H9 (cell line): ENCODE measurements at regions not wholly inside any gene's neighbourhood (a gene's known extent, or its start where the extent isn't known, plus 50 kb on each side); places are given as distances from the start of the nearest gene placed in this dataset.

Experiments used
- DNase-seq: peaks from one replicate; pipeline ENCODE4 v3.0.0-alpha.2; 2017
- H2AFZ ChIP-seq: one replicate; pipeline ENCODE4 v1.6.1; 2013; ENCODE audit warnings: mild to moderate bottlenecking, low read length, control low read depth, moderate library complexity
- H2AK5ac ChIP-seq: 2 replicates; pipeline ENCODE4 v1.6.1; 2013; ENCODE audit warnings: low read length, control low read depth, mixed read lengths; ENCODE audit not compliant: insufficient read length
- H2BK120ac ChIP-seq: one replicate; pipeline ENCODE4 v1.6.1; 2013; ENCODE audit warnings: low read depth, mild to moderate bottlenecking, low read length, control low read depth, inconsistent platforms; ENCODE audit not compliant: poor library complexity, severe bottlenecking
- H2BK12ac ChIP-seq: 2 replicates; pipeline ENCODE4 v1.6.1; 2013; ENCODE audit warnings: low read length, control low read depth, mixed read lengths, low read depth; ENCODE audit not compliant: insufficient read length
- H2BK15ac ChIP-seq: 2 replicates; pipeline ENCODE4 v1.6.1; 2013; ENCODE audit warnings: low read depth, low read length, control low read depth
- H2BK20ac ChIP-seq: one replicate; pipeline ENCODE4 v1.6.1; 2013; ENCODE audit warnings: low read depth, mild to moderate bottlenecking, low read length, control low read depth, inconsistent platforms; ENCODE audit not compliant: poor library complexity, severe bottlenecking
- H2BK5ac ChIP-seq: 2 replicates; pipeline ENCODE4 v1.6.1; 2013; ENCODE audit warnings: low read length, control low read depth, mixed read lengths; ENCODE audit not compliant: insufficient read length
- H3K14ac ChIP-seq: 2 replicates; pipeline ENCODE4 v1.6.1; 2013; ENCODE audit warnings: low read length, control low read depth; ENCODE audit not compliant: insufficient read depth
- H3K18ac ChIP-seq: 2 replicates; pipeline ENCODE4 v1.6.1; 2013; ENCODE audit warnings: low read depth, mild to moderate bottlenecking, mixed read lengths, low read length, control low read depth; ENCODE audit not compliant: insufficient read length
- H3K23ac ChIP-seq: 2 replicates; pipeline ENCODE4 v1.6.1; 2013; ENCODE audit warnings: low read length, control low read depth, mixed read lengths, low read depth; ENCODE audit not compliant: insufficient read length
- H3K23me2 ChIP-seq: 2 replicates; pipeline ENCODE4 v1.6.1; 2013; ENCODE audit warnings: low read depth, mild to moderate bottlenecking, mixed read lengths, low read length, control low read depth; ENCODE audit not compliant: insufficient read length, poor library complexity, severe bottlenecking
- H3K27ac ChIP-seq: 2 replicates; pipeline ENCODE4 v1.5.1; 2013; ENCODE audit warnings: low read length, control low read depth, mixed read lengths, low read depth; ENCODE audit not compliant: insufficient read length
- H3K27me3 ChIP-seq: 2 replicates; pipeline ENCODE4 v1.6.1; 2013; ENCODE audit warnings: low read length, control low read depth, inconsistent platforms; ENCODE audit not compliant: insufficient read depth
- H3K4ac ChIP-seq: 2 replicates; pipeline ENCODE4 v1.6.1; 2013; ENCODE audit warnings: low read depth, mild to moderate bottlenecking, control low read depth, inconsistent platforms, low read length, moderate library complexity
- H3K4me1 ChIP-seq: 2 replicates; pipeline ENCODE4 v1.6.1; 2013; ENCODE audit warnings: low read length, control low read depth, inconsistent platforms; ENCODE audit not compliant: insufficient read depth
- H3K4me2 ChIP-seq: 2 replicates; pipeline ENCODE4 v1.6.1; 2013; ENCODE audit warnings: low read length, control low read depth, mixed read lengths; ENCODE audit not compliant: insufficient read length, insufficient read depth
- H3K56ac ChIP-seq: 2 replicates; pipeline ENCODE4 v1.6.1; 2013; ENCODE audit warnings: low read depth, mild to moderate bottlenecking, mixed read lengths, low read length, control low read depth; ENCODE audit not compliant: insufficient read length
- H3K79me1 ChIP-seq: 2 replicates; pipeline ENCODE4 v1.6.1; 2013; ENCODE audit warnings: low read depth, mild to moderate bottlenecking, moderate library complexity, low read length, control low read depth, inconsistent platforms; ENCODE audit not compliant: insufficient read depth, poor library complexity, severe bottlenecking
- H3K79me2 ChIP-seq: 2 replicates; pipeline ENCODE4 v1.6.1; 2013; ENCODE audit warnings: low read length, control low read depth, inconsistent platforms; ENCODE audit not compliant: insufficient read depth
- H3K9ac ChIP-seq: 2 replicates; pipeline ENCODE4 v1.6.1; 2013; ENCODE audit warnings: low read length, control low read depth, mixed read lengths; ENCODE audit not compliant: insufficient read length; ENCODE audit errors: extremely low read depth
- H3K9me3 ChIP-seq: one replicate; pipeline ENCODE4 v1.6.1; 2013; ENCODE audit warnings: low read depth, low read length, inconsistent platforms; ENCODE audit not compliant: control insufficient read depth
- H3T11ph ChIP-seq: one replicate; pipeline ENCODE4 v1.6.1; 2013; ENCODE audit warnings: mild to moderate bottlenecking, low read length, control low read depth, inconsistent platforms
- H4K20me1 ChIP-seq: one replicate; pipeline ENCODE4 v1.6.1; 2013; ENCODE audit not compliant: control insufficient read depth, insufficient read length, insufficient read depth
- H4K5ac ChIP-seq: 2 replicates; pipeline ENCODE4 v1.6.1; 2013; ENCODE audit warnings: low read depth, mild to moderate bottlenecking, mixed read lengths, low read length, control low read depth; ENCODE audit not compliant: insufficient read length
- H4K8ac ChIP-seq: replicated peaks from 2 replicates; pipeline ENCODE4 v1.6.1; 2013; ENCODE audit warnings: low read length, control low read depth, mixed read lengths, low read depth; ENCODE audit not compliant: insufficient read length
- H4K91ac ChIP-seq: 2 replicates; pipeline ENCODE4 v1.6.1; 2013; ENCODE audit warnings: low read depth, mild to moderate bottlenecking, moderate library complexity, mixed read lengths, low read length, control low read depth; ENCODE audit not compliant: insufficient read length
- H3K27ac Mint-ChIP-seq, 3 experiments: 2 replicates in 2 of 3; 3 replicates in 1 of 3; pipeline ENCODE4 v1.8.0; 2020 to 2021; ENCODE audit warnings: mixed read lengths in 3 of 3, mild to moderate bottlenecking in 1 of 3, moderate library complexity in 1 of 3
- H3K27me3 Mint-ChIP-seq: 2 replicates; pipeline ENCODE4 v1.8.0; 2021; ENCODE audit warnings: low read depth, mild to moderate bottlenecking, moderate library complexity, mixed read lengths
- H3K36me3 Mint-ChIP-seq, 3 experiments: 2 replicates in 2 of 3; 3 replicates in 1 of 3; pipeline ENCODE4 v1.8.0; 2020 to 2021; ENCODE audit warnings: low read depth in 3 of 3, mixed read lengths in 3 of 3; ENCODE audit not compliant: insufficient read depth in 1 of 3
- H3K4me1 Mint-ChIP-seq, 2 experiments: 2 replicates each; pipeline ENCODE4 v1.8.0; 2020; ENCODE audit warnings: mixed read lengths in 2 of 2
- H3K4me3 Mint-ChIP-seq, 2 experiments: 2 replicates in 1 of 2; 3 replicates in 1 of 2; pipeline ENCODE4 v1.8.0; 2020 to 2021; ENCODE audit warnings: mild to moderate bottlenecking in 2 of 2, mixed read lengths in 2 of 2, moderate library complexity in 1 of 2
- H3K9me3 Mint-ChIP-seq, 2 experiments: 2 replicates in 1 of 2; 3 replicates in 1 of 2; pipeline ENCODE4 v1.8.0; 2020; ENCODE audit warnings: mild to moderate bottlenecking in 2 of 2, mixed read lengths in 2 of 2, moderate library complexity in 1 of 2
- WGBS: extraction: QIAGEN DNeasy Blood & Tissue Kit; methylation state at CpG from one replicate; pipeline ENCODE4 v1.1.7; 2013; ENCODE audit warnings: missing lambda C conversion rate, low lambda C conversion rate, mixed read lengths; ENCODE audit not compliant: insufficient read length; ENCODE audit errors: extremely low coverage; 5-methylcytosine and 5-hydroxymethylcytosine counted together
- TF ChIP-seq, protein P1 (sequence below): fragments of 200-600 bp; sonication (generic); conservative IDR thresholded peaks from 3 replicates; pipeline ENCODE4 v1.8.0; 2021; ENCODE audit warnings: antibody characterized with exemption, mild to moderate bottlenecking

DNA sequence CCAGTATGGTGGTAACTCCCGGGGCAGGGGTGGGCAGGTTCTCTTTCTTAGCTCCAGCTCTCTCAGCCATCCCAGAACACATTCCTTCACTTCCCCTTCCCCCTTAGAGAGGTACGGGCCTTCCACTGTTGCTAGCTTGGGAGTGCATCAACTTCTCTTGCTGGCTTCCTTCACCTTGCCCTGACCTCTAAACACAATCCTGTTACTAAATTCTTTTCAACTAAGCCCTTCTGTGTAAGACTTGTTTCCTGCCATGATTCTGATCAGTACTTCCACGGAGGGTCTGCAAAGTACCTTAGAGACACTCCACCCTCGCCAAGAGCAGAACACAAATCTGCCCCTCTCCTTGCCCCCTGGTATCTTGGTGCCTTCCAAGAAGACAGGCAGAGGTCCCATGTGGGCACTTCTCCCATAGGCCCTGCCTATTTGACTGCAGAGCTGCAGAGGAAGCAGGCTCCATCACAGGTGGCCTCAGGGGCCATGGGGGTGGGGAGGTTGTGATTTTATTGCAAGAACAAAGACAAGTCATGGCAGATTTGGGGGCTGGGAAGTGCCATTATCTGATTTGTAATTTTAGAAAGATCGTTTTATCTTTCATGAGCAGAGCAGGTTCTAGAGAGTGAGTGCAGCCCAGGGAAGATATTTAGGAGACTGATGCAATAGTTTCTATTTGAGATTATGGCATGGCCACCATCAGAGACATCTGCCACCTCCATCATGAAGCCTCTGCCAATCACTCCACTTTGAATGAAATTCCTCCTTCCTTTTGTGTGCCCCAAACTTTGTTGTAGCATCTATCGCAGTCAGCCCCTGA, 182.5 kb upstream of the JUN start:
- Mint-ChIP-seq H3K36me3 (no peaks in the 10 kb centered on the region), H3K9me3 (peaks cover 2% of the 10 kb centered on the region in 2 experiments; a peak in 2 of 5 replicates), H3K4me3 (no peak overlapping the region), H3K27me3 (no peaks in the 10 kb centered on the region), H3K4me1 (0 out of 4 replicates have a peak, but pooled peaks cover 0 to 3% of the 10 kb centered on the region in 2 experiments), H3K27ac (peak overlapping the region in 1 of 3 experiments; percentile 68; a peak in 3 of 7 replicates)
- Histone ChIP-seq H4K91ac (no peak overlapping the region), H2BK5ac (no peak overlapping the region), H3K4me1 (no peaks in the 10 kb centered on the region), H3K27me3 (no peaks in the 10 kb centered on the region), H3K9me3 (no peaks in the 10 kb centered on the region), H3K4me2 (no peak overlapping the region), H3K9ac (no peak overlapping the region), H4K8ac (no peak overlapping the region), H2AFZ (no peak overlapping the region), H2AK5ac (no peak overlapping the region), H3K23me2 (no peaks in the 10 kb centered on the region), H3K79me1 (no peaks in the 10 kb centered on the region), H3K14ac (no peak overlapping the region), H3T11ph (no peak overlapping the region), H3K27ac (no peak overlapping the region), H3K79me2 (no peaks in the 10 kb centered on the region), H2BK12ac (no peak overlapping the region), H4K20me1 (no peaks in the 10 kb centered on the region), H4K5ac (no peak overlapping the region), H3K56ac (no peak overlapping the region), H2BK15ac (no peak overlapping the region), H3K18ac (no peak overlapping the region), H2BK120ac (no peak overlapping the region), H3K23ac (no peak overlapping the region), H3K4ac (no peak overlapping the region), H2BK20ac (no peak overlapping the region)
- TF ChIP-seq, protein P1, sequence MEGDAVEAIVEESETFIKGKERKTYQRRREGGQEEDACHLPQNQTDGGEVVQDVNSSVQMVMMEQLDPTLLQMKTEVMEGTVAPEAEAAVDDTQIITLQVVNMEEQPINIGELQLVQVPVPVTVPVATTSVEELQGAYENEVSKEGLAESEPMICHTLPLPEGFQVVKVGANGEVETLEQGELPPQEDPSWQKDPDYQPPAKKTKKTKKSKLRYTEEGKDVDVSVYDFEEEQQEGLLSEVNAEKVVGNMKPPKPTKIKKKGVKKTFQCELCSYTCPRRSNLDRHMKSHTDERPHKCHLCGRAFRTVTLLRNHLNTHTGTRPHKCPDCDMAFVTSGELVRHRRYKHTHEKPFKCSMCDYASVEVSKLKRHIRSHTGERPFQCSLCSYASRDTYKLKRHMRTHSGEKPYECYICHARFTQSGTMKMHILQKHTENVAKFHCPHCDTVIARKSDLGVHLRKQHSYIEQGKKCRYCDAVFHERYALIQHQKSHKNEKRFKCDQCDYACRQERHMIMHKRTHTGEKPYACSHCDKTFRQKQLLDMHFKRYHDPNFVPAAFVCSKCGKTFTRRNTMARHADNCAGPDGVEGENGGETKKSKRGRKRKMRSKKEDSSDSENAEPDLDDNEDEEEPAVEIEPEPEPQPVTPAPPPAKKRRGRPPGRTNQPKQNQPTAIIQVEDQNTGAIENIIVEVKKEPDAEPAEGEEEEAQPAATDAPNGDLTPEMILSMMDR = no peak
- WGBS = no CpG with 5 or more reads among the region's 6 CpGs
- no peak for DNase-seq
